LNCAP (cell line): ENCODE measurements at regions not wholly inside any gene's neighbourhood (a gene's known extent, or its start where the extent isn't known, plus 50 kb on each side); places are given as distances from the start of the nearest gene placed in this dataset.

Experiments used
- TF ChIP-seq, protein P1 (sequence below): fragments of 450-650 bp; IDR thresholded peaks from 2 replicates; pipeline ENCODE4 v1.5.1; 2017; ENCODE audit warnings: mild to moderate bottlenecking

DNA sequence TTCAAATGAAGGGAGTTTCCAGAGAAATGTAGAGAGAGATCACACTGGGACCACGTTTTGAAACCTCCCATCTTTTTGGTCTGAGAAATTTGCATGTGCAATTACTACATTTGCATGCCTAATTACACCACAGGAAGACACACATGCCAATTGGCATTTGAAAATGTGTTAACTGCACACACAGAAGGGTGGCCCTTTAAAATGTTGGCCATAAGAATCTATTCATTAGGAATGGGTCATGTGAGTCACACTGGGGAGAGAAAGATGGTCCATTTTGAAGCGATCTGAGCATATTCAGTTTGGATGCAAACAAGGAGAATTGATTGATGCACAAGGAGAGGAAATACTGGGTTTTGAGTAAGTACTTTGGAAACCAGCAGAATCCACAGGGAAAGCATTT, 1407.1 kb upstream of the ACVR2A start:
- TF ChIP-seq, protein P1, sequence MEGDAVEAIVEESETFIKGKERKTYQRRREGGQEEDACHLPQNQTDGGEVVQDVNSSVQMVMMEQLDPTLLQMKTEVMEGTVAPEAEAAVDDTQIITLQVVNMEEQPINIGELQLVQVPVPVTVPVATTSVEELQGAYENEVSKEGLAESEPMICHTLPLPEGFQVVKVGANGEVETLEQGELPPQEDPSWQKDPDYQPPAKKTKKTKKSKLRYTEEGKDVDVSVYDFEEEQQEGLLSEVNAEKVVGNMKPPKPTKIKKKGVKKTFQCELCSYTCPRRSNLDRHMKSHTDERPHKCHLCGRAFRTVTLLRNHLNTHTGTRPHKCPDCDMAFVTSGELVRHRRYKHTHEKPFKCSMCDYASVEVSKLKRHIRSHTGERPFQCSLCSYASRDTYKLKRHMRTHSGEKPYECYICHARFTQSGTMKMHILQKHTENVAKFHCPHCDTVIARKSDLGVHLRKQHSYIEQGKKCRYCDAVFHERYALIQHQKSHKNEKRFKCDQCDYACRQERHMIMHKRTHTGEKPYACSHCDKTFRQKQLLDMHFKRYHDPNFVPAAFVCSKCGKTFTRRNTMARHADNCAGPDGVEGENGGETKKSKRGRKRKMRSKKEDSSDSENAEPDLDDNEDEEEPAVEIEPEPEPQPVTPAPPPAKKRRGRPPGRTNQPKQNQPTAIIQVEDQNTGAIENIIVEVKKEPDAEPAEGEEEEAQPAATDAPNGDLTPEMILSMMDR, result no peak

DNA sequence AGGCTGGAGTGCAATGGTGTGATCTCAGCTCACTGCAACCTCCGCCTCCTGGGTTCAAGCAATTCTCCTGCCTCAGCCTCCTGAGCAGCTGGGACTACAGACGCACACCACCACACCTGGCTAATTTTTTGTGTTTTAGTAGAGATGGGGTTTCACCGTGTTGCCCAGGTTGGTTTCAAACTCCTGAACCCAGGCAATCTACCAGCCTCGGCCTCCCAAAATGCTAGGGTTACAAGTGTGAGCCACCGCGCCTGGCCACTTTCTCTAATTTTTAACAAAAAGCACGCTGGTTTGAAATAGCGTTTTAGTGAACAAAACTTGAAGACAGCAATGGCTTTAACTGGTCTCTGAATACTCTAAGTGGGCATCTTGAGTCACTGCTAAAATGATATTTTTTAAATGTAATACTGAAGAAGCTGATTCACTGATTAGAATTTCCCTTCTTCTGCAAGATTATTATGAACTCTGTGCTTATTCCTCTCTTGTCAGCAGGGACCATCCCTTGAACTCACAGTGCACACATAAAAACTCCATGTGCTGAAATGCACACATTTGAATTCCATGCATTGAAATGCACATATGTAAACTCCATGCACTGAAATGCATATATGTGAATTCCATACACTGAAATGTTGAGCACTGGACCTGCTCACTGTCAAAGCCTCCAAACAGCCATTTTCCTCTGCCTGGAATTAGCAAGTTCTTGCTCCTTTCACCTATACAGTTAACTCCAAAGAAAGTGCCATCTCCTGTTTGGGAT, 1411.5 kb upstream of the ACVR2A start:
- TF ChIP-seq, protein P1, result no peak

DNA sequence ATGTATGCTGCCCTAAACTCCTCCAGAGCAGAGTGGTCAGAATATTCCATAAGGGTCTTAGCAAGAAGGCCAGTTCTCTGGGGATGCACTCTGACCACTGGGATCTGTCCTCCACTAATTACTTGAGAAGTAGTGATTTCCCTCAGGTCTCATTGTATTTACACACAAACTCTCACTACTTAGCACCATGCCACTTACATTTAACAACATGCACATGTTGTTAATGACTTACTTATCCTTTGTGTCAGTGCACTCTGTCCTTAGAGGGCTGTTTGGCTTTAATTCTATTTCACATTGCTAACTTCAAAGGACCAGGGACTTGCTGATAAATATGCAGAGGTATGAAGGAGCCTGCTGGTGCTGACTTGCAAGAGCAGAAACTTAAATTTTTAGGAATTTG, 1415.5 kb upstream of the ACVR2A start:
- TF ChIP-seq, protein P1, result no peak

- TF ChIP-seq, protein P1, result no peak
Measured at GRCh38 chr2:146417942-146418341, 1426.9 kb upstream of the ACVR2A start.

- TF ChIP-seq, protein P1, result no peak
Measured at GRCh38 chr2:146415291-146415690, 1429.5 kb upstream of the ACVR2A start.

DNA sequence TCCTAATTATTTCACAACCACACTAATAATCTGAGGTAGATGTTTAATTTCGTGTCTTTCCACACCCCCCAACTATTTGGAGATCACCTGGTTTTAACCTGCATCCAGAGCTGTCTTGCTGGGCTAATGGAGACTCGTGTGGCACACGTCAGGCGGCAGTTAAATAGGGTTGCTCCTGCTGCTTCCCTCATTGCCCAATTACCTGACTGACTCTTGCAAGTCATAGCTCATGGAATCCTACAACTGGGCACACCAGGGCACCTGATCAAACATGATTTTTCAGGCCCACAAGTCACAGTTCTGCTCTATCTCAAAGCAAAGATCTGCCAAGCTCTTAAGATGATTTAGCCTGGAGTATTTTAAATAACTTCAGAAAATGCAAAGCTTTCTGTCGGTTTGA, 1430.4 kb upstream of the ACVR2A start:
- TF ChIP-seq, protein P1, result no peak

- TF ChIP-seq, protein P1, result no peak
Measured at GRCh38 chr2:146413086-146413610, 1431.7 kb upstream of the ACVR2A start.

DNA sequence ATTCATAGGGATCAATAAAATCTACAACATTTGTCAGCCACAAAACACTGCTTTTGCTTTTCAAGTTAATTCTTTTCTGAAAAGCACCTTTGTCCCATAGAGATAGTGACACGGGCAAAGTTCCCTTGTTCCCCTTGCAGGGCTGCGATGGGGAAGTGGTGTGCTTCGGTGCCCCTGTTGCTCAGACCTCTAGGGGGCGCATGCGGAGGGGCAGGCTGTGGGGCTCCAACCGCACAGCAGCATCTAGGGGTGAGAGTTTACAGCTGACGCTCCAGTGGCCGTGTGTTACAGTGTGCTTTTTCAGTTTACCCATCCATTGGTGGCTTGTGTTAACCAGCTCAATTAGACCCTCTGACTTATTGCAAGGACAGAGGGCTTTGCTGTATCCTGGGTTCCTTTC, 1432.2 kb upstream of the ACVR2A start:
- TF ChIP-seq, protein P1, result no peak
